GM13976 (cell line): ENCODE measurements at regions not wholly inside any gene's neighbourhood (a gene's known extent, or its start where the extent isn't known, plus 50 kb on each side); places are given as distances from the start of the nearest gene placed in this dataset.

Experiments
- DNase-seq: peaks from one replicate; pipeline ENCODE4 v3.0.0; 2012; ENCODE audit warnings: low spot score
- in situ Hi-C: fragments of 300-500 bp; cut with MboI; formaldehyde crosslinking; loops from one replicate; pipeline ENCODE4 v1.12.0; 2022; ENCODE audit warnings: low sequenced_read_pairs, mixed read lengths, inconsistent platforms; ENCODE audit not compliant: unreplicated experiment
- TF ChIP-seq, protein P1 (sequence below): IDR thresholded peaks from 2 replicates; pipeline ENCODE4 v1.5.1; 2012; ENCODE audit warnings: borderline replicate concordance, mild to moderate bottlenecking; ENCODE audit not compliant: insufficient read depth; ENCODE audit errors: extremely low read depth, missing control alignments, control extremely low read depth

DNA sequence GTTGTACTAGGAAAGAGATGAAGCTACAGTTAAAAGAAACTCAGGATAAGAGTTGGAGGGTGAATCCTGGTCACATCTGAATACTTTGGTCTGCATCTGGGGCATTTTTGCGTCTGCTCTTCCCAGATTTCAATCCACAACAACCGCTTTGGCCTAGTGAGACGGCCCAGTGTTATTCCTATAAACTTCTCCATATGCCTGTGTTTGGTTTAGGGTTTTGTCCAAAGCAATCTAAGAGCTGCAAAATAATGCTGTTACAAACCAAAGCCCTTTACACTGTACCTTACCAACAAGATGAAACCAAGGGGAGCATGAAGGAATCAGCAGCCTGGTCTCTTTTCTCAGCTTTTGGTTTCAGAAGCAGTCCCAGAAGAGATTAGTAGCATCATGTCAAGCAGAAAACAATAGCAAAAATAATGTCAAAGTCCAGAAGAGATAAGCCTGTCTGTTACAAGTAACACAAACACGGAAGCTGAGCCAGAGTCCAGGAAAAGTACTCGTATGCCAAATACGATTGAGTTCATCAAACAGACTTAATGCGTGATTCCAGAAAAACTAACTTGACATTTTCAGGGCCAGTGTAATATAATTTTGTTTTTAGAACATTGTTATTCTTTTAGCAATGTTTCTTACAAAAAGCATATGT is 379.9 kb upstream of the ACO1 start:
- DNase-seq, result no peak
- TF ChIP-seq, protein P1, sequence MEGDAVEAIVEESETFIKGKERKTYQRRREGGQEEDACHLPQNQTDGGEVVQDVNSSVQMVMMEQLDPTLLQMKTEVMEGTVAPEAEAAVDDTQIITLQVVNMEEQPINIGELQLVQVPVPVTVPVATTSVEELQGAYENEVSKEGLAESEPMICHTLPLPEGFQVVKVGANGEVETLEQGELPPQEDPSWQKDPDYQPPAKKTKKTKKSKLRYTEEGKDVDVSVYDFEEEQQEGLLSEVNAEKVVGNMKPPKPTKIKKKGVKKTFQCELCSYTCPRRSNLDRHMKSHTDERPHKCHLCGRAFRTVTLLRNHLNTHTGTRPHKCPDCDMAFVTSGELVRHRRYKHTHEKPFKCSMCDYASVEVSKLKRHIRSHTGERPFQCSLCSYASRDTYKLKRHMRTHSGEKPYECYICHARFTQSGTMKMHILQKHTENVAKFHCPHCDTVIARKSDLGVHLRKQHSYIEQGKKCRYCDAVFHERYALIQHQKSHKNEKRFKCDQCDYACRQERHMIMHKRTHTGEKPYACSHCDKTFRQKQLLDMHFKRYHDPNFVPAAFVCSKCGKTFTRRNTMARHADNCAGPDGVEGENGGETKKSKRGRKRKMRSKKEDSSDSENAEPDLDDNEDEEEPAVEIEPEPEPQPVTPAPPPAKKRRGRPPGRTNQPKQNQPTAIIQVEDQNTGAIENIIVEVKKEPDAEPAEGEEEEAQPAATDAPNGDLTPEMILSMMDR, result no peak
- in situ Hi-C loops, result no loop called here

DNA sequence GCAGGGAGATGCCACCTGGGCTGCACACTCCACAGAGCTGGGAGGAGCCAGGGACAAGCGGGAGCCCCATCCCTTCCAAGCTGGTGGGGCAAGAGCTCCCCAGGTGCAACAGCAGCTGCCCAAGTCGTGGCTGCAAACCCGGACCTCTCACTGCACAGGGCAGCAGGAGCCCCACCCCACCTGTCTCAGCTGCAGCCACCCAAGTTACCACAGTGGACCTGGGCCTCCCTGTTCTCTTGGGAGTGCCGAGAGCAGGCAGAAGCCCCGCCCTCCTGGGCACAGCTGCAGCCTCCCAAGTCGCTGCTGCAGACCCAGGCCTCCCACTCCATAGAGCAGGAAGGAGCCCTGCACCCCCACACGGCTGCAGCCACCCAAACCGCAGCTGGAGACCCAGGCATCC is 374.1 kb upstream of the ACO1 start:
- TF ChIP-seq, protein P1, result no peak
- no peak for DNase-seq
- in situ Hi-C loops, result no loop called here

DNA sequence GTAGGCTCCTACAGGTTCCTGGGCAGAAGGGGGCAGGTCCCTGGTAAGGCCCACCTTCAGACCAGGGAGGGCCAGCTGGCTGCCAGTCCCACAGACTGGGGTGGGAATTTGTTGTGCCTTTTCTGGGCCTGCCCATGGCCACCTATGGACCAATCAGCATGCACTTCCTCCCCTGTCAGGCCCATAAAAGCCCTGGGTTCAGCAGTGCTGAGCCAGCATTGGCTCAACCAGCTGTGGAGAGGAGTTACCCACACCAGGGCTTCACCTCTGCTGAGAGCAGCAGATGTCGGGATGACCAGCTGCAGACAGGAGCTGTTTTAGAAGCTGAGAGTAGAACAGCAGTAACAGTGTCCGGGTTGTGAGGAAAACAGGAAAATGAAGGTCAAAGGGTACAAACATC is 373.4 kb upstream of the ACO1 start:
- in situ Hi-C loops, result no loop called here
- TF ChIP-seq, protein P1, result no peak
- DNase-seq, result no peak

DNA sequence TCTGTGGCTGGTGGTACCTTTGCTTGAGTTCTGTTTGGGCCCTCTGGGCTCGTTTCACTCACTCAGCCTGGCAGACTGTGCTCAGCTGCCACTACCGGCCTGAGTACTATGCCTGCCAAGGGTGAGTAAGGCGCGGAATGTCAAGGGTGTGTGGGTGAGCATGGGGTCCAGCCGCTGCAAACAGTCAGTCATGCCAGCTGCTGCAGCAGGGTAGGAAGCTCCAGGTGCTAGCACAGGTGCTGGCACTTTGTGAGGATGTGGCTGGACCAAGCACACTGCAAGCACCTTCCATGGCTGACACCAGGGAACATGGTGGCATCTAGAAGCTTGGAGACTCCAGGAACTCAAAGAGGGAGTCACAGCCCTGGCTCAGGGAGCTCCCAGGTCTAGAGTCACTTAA is 368.6 kb upstream of the ACO1 start:
- no peak for DNase-seq
- TF ChIP-seq, protein P1, result no peak
- in situ Hi-C loops, result no loop called here

DNA sequence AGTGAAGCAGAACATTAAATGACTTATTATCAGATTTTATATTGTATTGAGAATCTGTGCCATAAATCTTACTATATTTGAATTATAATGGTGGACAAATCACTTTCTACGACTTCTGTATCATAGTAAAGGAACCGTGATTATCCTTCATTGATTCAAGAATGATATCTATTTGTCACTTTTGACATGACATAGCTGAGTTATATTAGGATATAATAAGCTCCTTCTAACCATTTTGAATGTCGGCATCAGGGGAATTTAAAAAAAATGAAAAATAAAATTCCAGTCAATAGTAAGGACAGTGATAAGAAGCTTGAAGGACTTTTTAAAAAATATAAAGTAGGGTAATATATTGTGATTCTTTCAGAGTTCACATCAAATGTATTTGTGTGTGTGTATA is 338.9 kb upstream of the ACO1 start:
- in situ Hi-C loops, result no loop called here
- TF ChIP-seq, protein P1, result no peak
- no peak for DNase-seq

DNA sequence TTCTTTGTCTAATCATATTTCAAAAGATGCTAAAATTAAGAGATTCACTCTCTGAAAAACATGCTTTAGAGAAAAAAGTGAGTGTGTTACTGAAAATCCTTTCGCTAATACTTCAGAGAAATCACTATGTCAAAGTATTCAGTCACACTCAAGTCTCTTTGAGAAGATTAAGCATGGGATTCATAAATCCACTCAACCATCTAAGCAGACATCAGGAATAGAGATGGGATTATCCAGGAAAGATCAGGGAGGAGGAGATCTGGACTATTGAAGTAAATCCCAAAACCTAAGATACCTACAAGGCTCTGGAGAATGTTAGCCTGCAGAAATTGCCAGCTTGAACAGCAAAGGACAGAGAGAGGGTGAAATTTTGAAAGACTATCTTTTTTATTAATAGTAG is 317.2 kb upstream of the ACO1 start:
- in situ Hi-C loops, result no loop called here

More for the DNA sequence above, 317.2 kb upstream of the ACO1 start:
- no peak for DNase-seq
- TF ChIP-seq, protein P1, result no peak
